ENCODE measurements at regions not wholly inside any gene's neighbourhood (a gene's known extent, or its start where the extent isn't known, plus 50 kb on each side); places are given as distances from the start of the nearest gene placed in this dataset.

- Histone ChIP-seq H3K4me3 (no peak overlapping the region), H3K36me3 (no peaks in the 10 kb centered on the region), H3K4me1 (no peaks in the 10 kb centered on the region), H3K27me3 (replicated peaks in 1 of 7) (no peaks in the 10 kb centered on the region), H3K27ac (no peak overlapping the region), H3K9me3 (no peaks in the 10 kb centered on the region)
- TF ChIP-seq POLR2AphosphoS5 (IDR thresholded peaks at IDR 0.05) (no peak), POLR2A (IDR thresholded peaks at IDR 0.05) (no peak)
- TF ChIP-seq, protein P1, sequence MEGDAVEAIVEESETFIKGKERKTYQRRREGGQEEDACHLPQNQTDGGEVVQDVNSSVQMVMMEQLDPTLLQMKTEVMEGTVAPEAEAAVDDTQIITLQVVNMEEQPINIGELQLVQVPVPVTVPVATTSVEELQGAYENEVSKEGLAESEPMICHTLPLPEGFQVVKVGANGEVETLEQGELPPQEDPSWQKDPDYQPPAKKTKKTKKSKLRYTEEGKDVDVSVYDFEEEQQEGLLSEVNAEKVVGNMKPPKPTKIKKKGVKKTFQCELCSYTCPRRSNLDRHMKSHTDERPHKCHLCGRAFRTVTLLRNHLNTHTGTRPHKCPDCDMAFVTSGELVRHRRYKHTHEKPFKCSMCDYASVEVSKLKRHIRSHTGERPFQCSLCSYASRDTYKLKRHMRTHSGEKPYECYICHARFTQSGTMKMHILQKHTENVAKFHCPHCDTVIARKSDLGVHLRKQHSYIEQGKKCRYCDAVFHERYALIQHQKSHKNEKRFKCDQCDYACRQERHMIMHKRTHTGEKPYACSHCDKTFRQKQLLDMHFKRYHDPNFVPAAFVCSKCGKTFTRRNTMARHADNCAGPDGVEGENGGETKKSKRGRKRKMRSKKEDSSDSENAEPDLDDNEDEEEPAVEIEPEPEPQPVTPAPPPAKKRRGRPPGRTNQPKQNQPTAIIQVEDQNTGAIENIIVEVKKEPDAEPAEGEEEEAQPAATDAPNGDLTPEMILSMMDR (IDR thresholded peaks at IDR 0.05 in 8 of 11, conservative IDR thresholded peaks at IDR 0.05 in 3 of 11), result no peak
- intact Hi-C loops (cut with DNase I; ENCODE audit: low total_unique reads), result no loop called here
- no peak for DNase-seq
- WGBS, 5 donors, result 76 to 96% (median 81%) methylated on average over 1 of the region's 1 CpG
These were observed 1142.0 kb upstream of the TMEFF2 start for GRCh38 chr2:193336781-193337180.

DNA sequence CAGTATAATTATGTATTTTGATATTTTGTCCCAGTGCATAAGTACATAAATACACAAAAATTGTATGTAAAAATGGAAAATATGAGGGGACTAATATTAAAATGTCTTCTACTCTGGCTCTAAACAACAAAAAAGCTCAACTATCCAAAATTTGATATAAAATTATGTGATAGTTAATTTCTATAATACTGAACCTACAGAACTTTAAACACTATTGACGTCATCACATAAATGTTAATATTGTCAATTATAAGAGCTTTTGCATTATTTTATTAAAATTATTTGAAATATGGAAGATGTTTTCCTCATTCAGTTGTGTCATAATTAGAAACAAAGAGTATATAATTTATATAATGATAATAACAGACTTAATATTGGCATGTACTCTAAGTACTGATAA is 1139.7 kb upstream of the TMEFF2 start:
- no peak for TF ChIP-seq POLR2AphosphoS5 (IDR thresholded peaks at IDR 0.05)
- TF ChIP-seq, protein P1 (IDR thresholded peaks at IDR 0.05 in 8 of 11, conservative IDR thresholded peaks at IDR 0.05 in 3 of 11), result no peak
- TF ChIP-seq POLR2A (IDR thresholded peaks at IDR 0.05), result no peak
- H3K27me3 ChIP-seq (replicated peaks in 1 of 7), result no peaks in the 10 kb centered on the region
- H3K4me1 ChIP-seq, result peaks cover 0 to 3% (median 0%) of the 10 kb centered on the region in 6 donors
- H3K4me3 ChIP-seq, result no peak overlapping the region
- H3K27ac ChIP-seq, result no peak overlapping the region
- H3K9me3 ChIP-seq, result no peaks in the 10 kb centered on the region
- intact Hi-C loops (cut with DNase I; ENCODE audit: low total_unique reads), result no loop called here
- DNase-seq, result no peak
- no peaks in the 10 kb centered on the region for H3K36me3 ChIP-seq
- WGBS, 5 donors, result 90 to 97% (median 92%) methylated on average over 1 of the region's 1 CpG

- no peak for DNase-seq
- TF ChIP-seq, protein P1 (IDR thresholded peaks at IDR 0.05 in 8 of 11, conservative IDR thresholded peaks at IDR 0.05 in 3 of 11), result no peak
- TF ChIP-seq POLR2AphosphoS5 (IDR thresholded peaks at IDR 0.05), result no peak
- no peak for TF ChIP-seq POLR2A (IDR thresholded peaks at IDR 0.05)
- WGBS, 5 donors, result 88 to 95% (median 93%) methylated on average over 3 of the region's 3 CpGs
These were observed 1138.8 kb upstream of the TMEFF2 start for GRCh38 chr2:193333539-193333938.

DNA sequence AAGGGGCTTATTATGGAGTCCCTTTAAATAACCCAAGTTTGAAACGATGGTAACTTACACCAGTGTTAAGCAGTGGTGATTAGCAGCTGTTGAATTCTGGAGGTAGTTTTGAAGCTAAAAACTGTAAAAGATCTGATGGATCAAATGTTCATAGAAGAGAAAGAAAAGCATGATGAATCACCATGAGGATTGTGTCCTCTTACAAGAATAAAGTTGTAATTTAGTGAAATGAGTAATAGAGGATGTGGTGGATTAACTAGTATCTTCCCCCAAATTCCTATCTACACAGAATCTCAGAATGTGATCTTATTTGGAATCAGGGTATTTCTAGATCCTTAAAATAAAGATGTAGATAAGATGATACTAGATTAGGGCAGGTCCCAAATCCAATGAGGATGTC is 1138.2 kb upstream of the TMEFF2 start:
- TF ChIP-seq POLR2AphosphoS5 (IDR thresholded peaks at IDR 0.05), result no peak
- TF ChIP-seq POLR2A (IDR thresholded peaks at IDR 0.05), result no peak
- TF ChIP-seq, protein P1 (IDR thresholded peaks at IDR 0.05 in 8 of 11, conservative IDR thresholded peaks at IDR 0.05 in 3 of 11), result no peak
- intact Hi-C loops (cut with DNase I; ENCODE audit: low total_unique reads), result no loop called here
- Histone ChIP-seq H3K36me3 (no peaks in the 10 kb centered on the region), H3K9me3 (no peaks in the 10 kb centered on the region), H3K4me3 (no peak overlapping the region), H3K4me1 (peaks cover 0 to 3% (median 0%) of the 10 kb centered on the region in 6 donors), H3K27me3 (replicated peaks in 1 of 7) (no peaks in the 10 kb centered on the region), H3K27ac (no peak overlapping the region)
- no peak for DNase-seq
- 54 to 69% (median 67%) methylated on average over 1 of the region's 1 CpG for WGBS, 5 donors

More at GRCh38 chr2:193333539-193333938, 1138.8 kb upstream of the TMEFF2 start:
- H3K27me3 ChIP-seq (replicated peaks in 1 of 7), result no peaks in the 10 kb centered on the region
- peaks cover 0 to 3% (median 0%) of the 10 kb centered on the region in 6 donors for H3K4me1 ChIP-seq
- no peak overlapping the region for H3K27ac ChIP-seq
- intact Hi-C loops (cut with DNase I; ENCODE audit: low total_unique reads), result no loop called here
- no peaks in the 10 kb centered on the region for H3K9me3 ChIP-seq
- H3K36me3 ChIP-seq, result no peaks in the 10 kb centered on the region
- no peak overlapping the region for H3K4me3 ChIP-seq

Data from spleen (tissue), 11 donors.